Cardiac fibroblast (primary cell): ENCODE measurements at regions not wholly inside any gene's neighbourhood (a gene's known extent, or its start where the extent isn't known, plus 50 kb on each side); places are given as distances from the start of the nearest gene placed in this dataset.
A peak's percentile ranks its signal among the peaks of the same experiment; 100 is the strongest.

ENCODE experiments used
- DNase-seq, 2 donors: peaks; one replicate each; pipeline versions ENCODE4 v3.0.0 to v3.0.0-alpha.2; 2010; ENCODE audit warnings: low read depth in 2 of 2
- H3K4me3 ChIP-seq, 2 donors: replicated peaks in 1 of 2; 1 replicate in 1 of 2; 2 replicates in 1 of 2; pipeline ENCODE4 v1.5.1; 2011; ENCODE audit warnings: low read depth in 2 of 2, low read length in 2 of 2, mild to moderate bottlenecking in 2 of 2, moderate library complexity in 1 of 2
- CTCF ChIP-seq: IDR thresholded peaks from one replicate; pipeline ENCODE4 v1.5.1; 2011; ENCODE audit warnings: low read depth, mild to moderate bottlenecking, low read length, inconsistent platforms

- no peak overlapping the region for H3K4me3 ChIP-seq
- DNase-seq = no peak
- no peak for TF ChIP-seq CTCF
Measured at GRCh38 chr2:121043827-121044222, 241.2 kb downstream of the TFCP2L1 start.

- no peak overlapping the region for H3K4me3 ChIP-seq
- TF ChIP-seq CTCF = peak; percentile 26
- DNase-seq = peak in 1 of 2 donors; percentile 9
Measured at GRCh38 chr2:121044412-121044811, 240.6 kb downstream of the TFCP2L1 start.

- no peak for TF ChIP-seq CTCF
- no peak overlapping the region for H3K4me3 ChIP-seq
- no peak for DNase-seq
Measured at GRCh38 chr2:121045245-121045644, 239.8 kb downstream of the TFCP2L1 start.

DNA sequence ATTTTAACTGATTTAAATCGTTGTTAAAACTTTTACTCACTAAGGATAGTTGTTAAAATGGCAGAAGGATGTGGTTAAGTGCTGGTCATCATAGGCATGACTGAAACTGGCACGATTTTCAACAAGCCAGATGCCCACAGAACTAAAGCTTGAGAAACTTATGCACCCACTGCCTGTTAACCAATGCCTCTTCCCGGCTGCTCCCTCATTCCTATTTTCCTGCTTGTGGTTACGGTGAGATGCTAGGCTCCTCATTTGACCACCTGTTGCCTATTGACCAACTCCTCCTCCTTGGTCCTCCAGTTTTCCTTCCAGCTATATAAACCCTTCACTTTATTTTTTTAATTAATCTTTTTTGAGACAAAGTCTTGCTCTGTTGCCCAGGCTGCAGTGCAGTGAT, 238.7 kb downstream of the TFCP2L1 start:
- TF ChIP-seq CTCF = no peak
- no peak overlapping the region for H3K4me3 ChIP-seq
- no peak for DNase-seq

DNA sequence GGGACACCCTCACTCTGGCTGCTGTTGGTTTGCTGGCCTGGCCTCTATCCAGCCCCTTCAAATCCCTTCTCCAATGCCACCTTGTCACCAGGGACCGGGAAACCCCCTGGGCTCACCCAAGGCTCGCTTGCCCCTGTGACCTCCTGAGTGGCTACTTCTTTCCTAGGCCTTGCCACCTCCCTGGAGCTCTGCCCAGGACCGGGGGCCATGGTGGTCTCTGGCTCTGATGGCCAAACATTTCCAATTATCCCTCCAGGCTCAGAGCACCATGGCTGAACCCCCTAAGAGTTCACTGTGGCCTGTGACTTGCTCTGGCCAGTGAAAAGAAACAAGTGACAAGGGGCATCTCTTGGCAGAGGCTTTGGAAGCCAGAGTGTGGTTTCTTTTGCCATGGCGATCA, 237.6 kb downstream of the TFCP2L1 start:
- no peak for DNase-seq
- TF ChIP-seq CTCF = no peak
- no peak overlapping the region for H3K4me3 ChIP-seq

DNA sequence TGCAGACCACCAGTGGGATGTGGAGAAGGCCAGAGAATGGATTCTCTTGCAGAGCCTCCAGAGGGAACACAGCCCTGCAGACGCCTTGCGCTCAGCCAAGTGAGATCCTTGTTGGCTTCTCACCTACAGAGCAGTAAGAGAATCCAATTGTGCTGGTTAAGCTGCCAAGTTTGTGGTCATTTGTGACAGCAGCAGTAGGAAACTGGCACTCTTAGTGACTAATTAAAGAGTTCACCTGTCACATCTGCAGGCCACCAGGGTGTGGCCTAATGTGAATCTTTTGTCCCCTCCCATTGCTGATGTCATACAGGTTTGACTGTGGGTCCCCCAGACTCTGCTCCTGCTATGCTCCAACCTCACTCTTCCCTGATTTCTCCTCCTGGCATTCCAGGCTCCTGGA, 235.9 kb downstream of the TFCP2L1 start:
- no peak overlapping the region for H3K4me3 ChIP-seq
- no peak for TF ChIP-seq CTCF
- DNase-seq = no peak

GRCh38 chr2:121049950-121050585, 234.9 kb downstream of the TFCP2L1 start:
- no peak for DNase-seq
- no peak for TF ChIP-seq CTCF
- H3K4me3 ChIP-seq = no peak overlapping the region
